ENCODE measurements at regions not wholly inside any gene's neighbourhood (a gene's known extent, or its start where the extent isn't known, plus 50 kb on each side); places are given as distances from the start of the nearest gene placed in this dataset.

GRCh38 chr9:80952363-80952922 lies 736.9 kb downstream of the TLE1 start:
- Histone ChIP-seq H3K4me3 (no peak overlapping the region), H3K27me3 (no peaks in the 10 kb centered on the region), H3K36me3 (no peaks in the 10 kb centered on the region), H3K9me3 (no peaks in the 10 kb centered on the region), H3K4me1 (no peaks in the 10 kb centered on the region), H3K27ac (no peak overlapping the region)
- TF ChIP-seq POLR2AphosphoS5 (IDR thresholded peaks at IDR 0.05) (no peak), EP300 (IDR thresholded peaks at IDR 0.05) (no peak), CTCF (IDR thresholded peaks at IDR 0.05) (no peak), POLR2A (IDR thresholded peaks at IDR 0.05) (no peak)
- DNase-seq, result no peak
- ATAC-seq (ENCODE audit: low FRiP score in 2 of 2), result no peak
- WGBS, 2 donors, result 78 to 93% methylated on average over 5 of the region's 5 CpGs

GRCh38 chr9:80951675-80952074 lies 737.7 kb downstream of the TLE1 start:
- Histone ChIP-seq H3K4me1 (no peaks in the 10 kb centered on the region), H3K27ac (no peak overlapping the region), H3K27me3 (no peaks in the 10 kb centered on the region), H3K9me3 (no peaks in the 10 kb centered on the region), H3K36me3 (no peaks in the 10 kb centered on the region), H3K4me3 (no peak overlapping the region)
- TF ChIP-seq EP300 (IDR thresholded peaks at IDR 0.05) (no peak), POLR2A (IDR thresholded peaks at IDR 0.05) (no peak), CTCF (IDR thresholded peaks at IDR 0.05) (no peak), POLR2AphosphoS5 (IDR thresholded peaks at IDR 0.05) (no peak)
- 84 to 86% methylated on average over 7 of the region's 7 CpGs for WGBS, 2 donors
- DNase-seq (no peak), ATAC-seq (ENCODE audit: low FRiP score in 2 of 2) (peak in 1 of 2 donors; percentile 76)

- no peak for ATAC-seq (ENCODE audit: low FRiP score in 2 of 2)
- no peak for DNase-seq
- Histone ChIP-seq H3K36me3 (no peaks in the 10 kb centered on the region), H3K9me3 (no peaks in the 10 kb centered on the region), H3K27me3 (no peaks in the 10 kb centered on the region), H3K4me3 (no peak overlapping the region), H3K27ac (no peak overlapping the region), H3K4me1 (no peaks in the 10 kb centered on the region)
- TF ChIP-seq CTCF (IDR thresholded peaks at IDR 0.05) (no peak), POLR2A (IDR thresholded peaks at IDR 0.05) (no peak), EP300 (IDR thresholded peaks at IDR 0.05) (no peak), POLR2AphosphoS5 (IDR thresholded peaks at IDR 0.05) (no peak)
- WGBS, 2 donors, result 86 to 90% methylated on average over 4 of the region's 4 CpGs
Observed at GRCh38 chr9:80948876-80949275, 740.5 kb downstream of the TLE1 start.

- Histone ChIP-seq H3K4me1 (no peaks in the 10 kb centered on the region), H3K27ac (no peak overlapping the region), H3K4me3 (no peak overlapping the region), H3K9me3 (no peaks in the 10 kb centered on the region), H3K36me3 (no peaks in the 10 kb centered on the region), H3K27me3 (no peaks in the 10 kb centered on the region)
- TF ChIP-seq POLR2A (IDR thresholded peaks at IDR 0.05), result no peak
- no peak for TF ChIP-seq EP300 (IDR thresholded peaks at IDR 0.05)
- TF ChIP-seq CTCF (IDR thresholded peaks at IDR 0.05), result no peak
- no peak for TF ChIP-seq POLR2AphosphoS5 (IDR thresholded peaks at IDR 0.05)
- 73 to 84% methylated on average over 3 of the region's 3 CpGs for WGBS, 2 donors
- ATAC-seq (ENCODE audit: low FRiP score in 2 of 2) (no peak), DNase-seq (no peak)
Observed at GRCh38 chr9:80948066-80948465, 741.3 kb downstream of the TLE1 start.

GRCh38 chr9:80946496-80947170 lies 742.7 kb downstream of the TLE1 start:
- Histone ChIP-seq H3K4me1 (no peaks in the 10 kb centered on the region), H3K27me3 (no peaks in the 10 kb centered on the region), H3K27ac (no peak overlapping the region), H3K36me3 (no peaks in the 10 kb centered on the region), H3K4me3 (no peak overlapping the region), H3K9me3 (no peaks in the 10 kb centered on the region)
- no peak for ATAC-seq (ENCODE audit: low FRiP score in 2 of 2)
- WGBS, 2 donors, result 34 to 39% methylated on average over 1 of the region's 1 CpG
- TF ChIP-seq POLR2AphosphoS5 (IDR thresholded peaks at IDR 0.05) (no peak), CTCF (IDR thresholded peaks at IDR 0.05) (no peak), POLR2A (IDR thresholded peaks at IDR 0.05) (no peak), EP300 (IDR thresholded peaks at IDR 0.05) (no peak)
- DNase-seq, result no peak

Data from upper lobe of left lung (tissue), 6 donors.